ENCODE measurements at regions not wholly inside any gene's neighbourhood (a gene's known extent, or its start where the extent isn't known, plus 50 kb on each side); places are given as distances from the start of the nearest gene placed in this dataset.

GRCh38 chr1:56356376-56356990 lies 222.9 kb downstream of the PLPP3 start:
- WGBS, result 97% methylated on average over 11 of the region's 11 CpGs

DNA sequence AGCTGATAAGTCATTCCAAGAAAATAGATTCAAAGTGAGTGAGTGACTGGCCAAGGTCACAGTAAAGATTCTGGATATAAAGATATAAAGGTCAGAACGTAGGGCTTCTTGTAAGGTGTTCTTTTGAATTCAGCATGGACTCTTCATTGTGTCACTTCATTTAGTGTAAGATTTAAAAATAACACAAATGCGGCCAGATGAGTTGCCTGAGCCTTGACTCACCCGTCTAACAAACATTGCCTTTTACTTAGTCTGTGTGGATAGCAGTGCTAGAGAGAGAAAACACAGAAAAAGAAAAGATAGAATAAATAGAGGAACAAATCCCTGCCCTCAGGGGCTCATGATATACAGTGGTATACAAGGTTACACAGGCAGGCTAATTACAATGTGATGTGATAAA lies 223.4 kb downstream of the PLPP3 start:
- Histone ChIP-seq H3K9me3 (no peaks in the 10 kb centered on the region), H3K4me1 (peaks cover 0 to 18% (median 4%) of the 10 kb centered on the region in 4 donors), H3K27ac (replicated peaks in 1 of 4) (no peak overlapping the region), H3K4me3 (no peak overlapping the region), H3K36me3 (no peaks in the 10 kb centered on the region), H3K27me3 (no peaks in the 10 kb centered on the region)
- WGBS, result 87% methylated on average over 3 of the region's 3 CpGs
- no peak for DNase-seq (ENCODE audit: extremely low spot score)
- TF ChIP-seq EP300 (IDR thresholded peaks at IDR 0.05), result no peak
- no peak for TF ChIP-seq CTCF (IDR thresholded peaks at IDR 0.05)
- TF ChIP-seq POLR2AphosphoS5 (IDR thresholded peaks at IDR 0.05), result no peak
- no peak for TF ChIP-seq POLR2A (IDR thresholded peaks at IDR 0.05; ENCODE audit: low read depth)
- intact Hi-C loops (cut with DNase I), result no loop called here

More at GRCh38 chr1:56356376-56356990, 222.9 kb downstream of the PLPP3 start:
- TF ChIP-seq POLR2A (IDR thresholded peaks at IDR 0.05; ENCODE audit: low read depth), result no peak
- TF ChIP-seq POLR2AphosphoS5 (IDR thresholded peaks at IDR 0.05), result no peak
- H3K4me3 ChIP-seq, result no peak overlapping the region
- H3K4me1 ChIP-seq, result peaks cover 0 to 18% (median 4%) of the 10 kb centered on the region in 4 donors
- intact Hi-C loops (cut with DNase I), result no loop called here
- no peaks in the 10 kb centered on the region for H3K9me3 ChIP-seq
- no peaks in the 10 kb centered on the region for H3K27me3 ChIP-seq
- DNase-seq (ENCODE audit: extremely low spot score), result no peak
- no peak overlapping the region for H3K27ac ChIP-seq (replicated peaks in 1 of 4)
- no peaks in the 10 kb centered on the region for H3K36me3 ChIP-seq

DNA sequence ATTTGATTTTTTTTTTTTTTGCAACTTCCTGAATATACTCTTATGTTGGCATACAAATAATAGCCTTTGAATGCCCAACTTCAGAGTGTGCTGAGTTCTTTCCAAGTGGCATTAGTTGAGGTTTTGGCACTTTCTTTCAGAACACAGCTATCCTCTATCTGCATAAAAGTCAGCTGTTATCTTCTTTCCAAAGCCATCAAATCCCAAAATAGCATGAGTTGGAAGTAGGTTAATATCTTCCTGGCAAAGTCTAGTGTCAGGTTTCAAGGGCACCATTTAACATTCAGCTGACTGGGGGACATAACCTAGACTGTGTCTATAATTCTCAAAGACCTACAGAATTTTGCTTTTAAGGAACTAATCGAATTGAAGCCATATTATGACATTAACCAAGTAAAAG lies 223.9 kb downstream of the PLPP3 start:
- WGBS, result 82% methylated on average over 1 of the region's 1 CpG
- DNase-seq (ENCODE audit: extremely low spot score), result no peak
- intact Hi-C loops (cut with DNase I), result no loop called here
- Histone ChIP-seq H3K36me3 (no peaks in the 10 kb centered on the region), H3K27me3 (no peaks in the 10 kb centered on the region), H3K4me1 (peaks cover 0 to 18% (median 4%) of the 10 kb centered on the region in 4 donors), H3K9me3 (no peaks in the 10 kb centered on the region), H3K27ac (replicated peaks in 1 of 4) (no peak overlapping the region), H3K4me3 (no peak overlapping the region)
- TF ChIP-seq CTCF (IDR thresholded peaks at IDR 0.05), result no peak
- no peak for TF ChIP-seq POLR2AphosphoS5 (IDR thresholded peaks at IDR 0.05)
- TF ChIP-seq EP300 (IDR thresholded peaks at IDR 0.05), result no peak
- TF ChIP-seq POLR2A (IDR thresholded peaks at IDR 0.05; ENCODE audit: low read depth), result no peak

DNA sequence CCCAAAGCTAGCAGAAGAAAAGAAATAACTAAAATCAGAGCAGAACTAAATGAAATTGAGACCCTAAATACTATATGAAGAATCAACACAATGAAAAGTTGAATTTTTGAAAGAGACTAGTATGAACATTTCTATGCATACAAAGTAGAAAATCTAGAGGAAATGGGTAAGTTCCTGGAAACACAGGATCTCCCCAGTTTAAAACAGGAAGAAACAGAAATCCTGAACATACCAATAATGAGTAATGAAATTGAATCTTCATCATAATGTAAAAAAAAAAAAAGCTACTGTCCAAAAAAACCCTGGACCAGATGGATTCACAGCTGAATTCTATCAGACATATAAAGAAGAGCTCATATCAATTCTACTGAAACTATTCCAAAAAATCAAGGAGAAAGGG lies 233.5 kb downstream of the PLPP3 start:
- intact Hi-C loops (cut with DNase I), result no loop called here
- no peak overlapping the region for H3K4me3 ChIP-seq

DNA sequence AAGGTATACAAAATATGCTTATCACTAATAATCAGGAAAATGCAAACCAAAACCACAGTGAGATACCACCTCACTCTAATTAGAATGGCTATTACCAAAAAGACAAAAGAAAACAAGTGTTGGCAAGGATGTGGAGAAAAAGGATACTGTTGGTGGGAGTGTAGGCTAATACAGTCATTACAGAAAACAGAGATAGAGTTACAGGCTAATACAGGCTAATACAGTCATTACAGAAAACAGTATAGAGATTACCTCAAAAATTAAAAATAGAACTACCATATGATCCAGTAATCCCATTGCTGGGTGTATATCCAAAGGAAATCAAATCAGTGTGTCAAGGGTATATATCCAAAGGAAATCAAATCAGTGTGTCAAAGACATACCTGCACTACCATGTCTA lies 238.4 kb downstream of the PLPP3 start:
- H3K27ac ChIP-seq (replicated peaks in 1 of 4), result no peak overlapping the region
- intact Hi-C loops (cut with DNase I), result no loop called here
- H3K36me3 ChIP-seq, result no peaks in the 10 kb centered on the region
- H3K9me3 ChIP-seq, result peaks cover 0 to 8% (median 3%) of the 10 kb centered on the region in 4 donors
- no peak overlapping the region for H3K4me3 ChIP-seq
- no peak for TF ChIP-seq EP300 (IDR thresholded peaks at IDR 0.05)
- no peak for TF ChIP-seq CTCF (IDR thresholded peaks at IDR 0.05)
- TF ChIP-seq POLR2A (IDR thresholded peaks at IDR 0.05; ENCODE audit: low read depth), result no peak
- no peak for TF ChIP-seq POLR2AphosphoS5 (IDR thresholded peaks at IDR 0.05)
- no peaks in the 10 kb centered on the region for H3K27me3 ChIP-seq
- H3K4me1 ChIP-seq, result peaks cover 0 to 11% (median 5%) of the 10 kb centered on the region in 4 donors
- no peak for DNase-seq (ENCODE audit: extremely low spot score)

More for the DNA sequence above, 233.5 kb downstream of the PLPP3 start:
- TF ChIP-seq CTCF (IDR thresholded peaks at IDR 0.05) (no peak), POLR2AphosphoS5 (IDR thresholded peaks at IDR 0.05) (no peak), EP300 (IDR thresholded peaks at IDR 0.05) (no peak), POLR2A (IDR thresholded peaks at IDR 0.05; ENCODE audit: low read depth) (no peak)
- Histone ChIP-seq H3K9me3 (peaks cover 0 to 8% (median 3%) of the 10 kb centered on the region in 4 donors), H3K4me1 (no peaks in the 10 kb centered on the region), H3K27me3 (no peaks in the 10 kb centered on the region), H3K36me3 (no peaks in the 10 kb centered on the region), H3K27ac (replicated peaks in 1 of 4) (no peak overlapping the region)
- DNase-seq (ENCODE audit: extremely low spot score), result no peak
